ENCODE measurements at regions not wholly inside any gene's neighbourhood (a gene's known extent, or its start where the extent isn't known, plus 50 kb on each side); places are given as distances from the start of the nearest gene placed in this dataset.

- TF ChIP-seq ATAD3A (CRISPR knock-in tag; IDR thresholded peaks at IDR 0.05) (no peak), ZNF501 (CRISPR knock-in tag; IDR thresholded peaks at IDR 0.05) (no peak), PAX8 (CRISPR knock-in tag; IDR thresholded peaks at IDR 0.05; ENCODE audit: borderline replicate concordance) (no peak), ZNF761 (CRISPR knock-in tag; conservative IDR thresholded peaks at IDR 0.05) (no peak), ZNF33A (CRISPR knock-in tag; IDR thresholded peaks at IDR 0.05; ENCODE audit: borderline replicate concordance) (no peak), SMAD1 (CRISPR knock-in tag; IDR thresholded peaks at IDR 0.05; ENCODE audit: borderline replicate concordance, low read depth) (no peak), GLMP (CRISPR knock-in tag; IDR thresholded peaks at IDR 0.05; ENCODE audit: borderline replicate concordance) (no peak), FOXK2 (IDR thresholded peaks at IDR 0.05) (no peak), TCF7L2 (IDR thresholded peaks at IDR 0.05; ENCODE audit: low read depth, low read length) (no peak)
- H3K27me3 ChIP-seq (ENCODE audit: control insufficient read depth in 1 of 2, insufficient read depth in 2 of 2, low read length in 2 of 2), result no peaks in the 10 kb centered on the region
- no peaks in the 10 kb centered on the region for H3K4me1 ChIP-seq (ENCODE audit: insufficient read depth, low read length)
- in situ Hi-C loops (cut with HindIII; ENCODE audit: extremely low pct_ligation_motif_present, low pct_unique_long_range_greater_than_20kb), result no loop called here
- intact Hi-C loops (cut with micrococcal nuclease; ENCODE audit: unreplicated experiment), result no loop called here
- H3K27ac ChIP-seq (ENCODE audit: extremely low read length, insufficient read depth, low read length), result no peak overlapping the region
- ChIA-PET CTCF (ENCODE audit: low intra/inter-chr PET ratio, low total read pairs) (no interaction called here), POLR2A (no interaction called here)
- no peaks in the 10 kb centered on the region for H3K9me3 ChIP-seq (ENCODE audit: low read length)
- no peak for ATAC-seq
- H3K36me3 ChIP-seq (replicated peaks in 1 of 2; ENCODE audit: control insufficient read depth in 1 of 2, insufficient read depth in 2 of 2, low read length in 2 of 2), result no peaks in the 10 kb centered on the region
- FAIRE-seq, result no peak
- no peak overlapping the region for H2AFZ ChIP-seq (ENCODE audit: low read length)
- no peaks in the 10 kb centered on the region for H4K20me1 ChIP-seq (ENCODE audit: insufficient read depth, low read length)
- no TSS peak for BruUV-seq (replicated peaks)
- H3K4me2 ChIP-seq (ENCODE audit: low read depth, low read length), result no peak overlapping the region
- H3K79me2 ChIP-seq (ENCODE audit: insufficient read depth, low read length), result no peaks in the 10 kb centered on the region
- no peak overlapping the region for H3K4me3 ChIP-seq (replicated peaks in 1 of 3; ENCODE audit: insufficient read depth in 1 of 3, low read depth in 2 of 3, low read length in 3 of 3)
- DNase-seq (ENCODE audit: low spot score), result no peak
- no peak overlapping the region for H3K9ac ChIP-seq (ENCODE audit: insufficient read depth, low read depth, low read length)
Observed at GRCh38 chr13:70191034-70191433, 82.8 kb upstream of the KLHL1 start.

GRCh38 chr13:70189981-70190380 lies 81.7 kb upstream of the KLHL1 start:
- Histone ChIP-seq H3K9me3 (ENCODE audit: low read length) (no peaks in the 10 kb centered on the region), H3K36me3 (replicated peaks in 1 of 2; ENCODE audit: control insufficient read depth in 1 of 2, insufficient read depth in 2 of 2, low read length in 2 of 2) (no peaks in the 10 kb centered on the region), H3K4me2 (ENCODE audit: low read depth, low read length) (no peak overlapping the region), H2AFZ (ENCODE audit: low read length) (no peak overlapping the region), H3K79me2 (ENCODE audit: insufficient read depth, low read length) (no peaks in the 10 kb centered on the region), H3K4me3 (replicated peaks in 1 of 3; ENCODE audit: insufficient read depth in 1 of 3, low read depth in 2 of 3, low read length in 3 of 3) (no peak overlapping the region), H3K9ac (ENCODE audit: insufficient read depth, low read depth, low read length) (no peak overlapping the region), H3K27me3 (ENCODE audit: control insufficient read depth in 1 of 2, insufficient read depth in 2 of 2, low read length in 2 of 2) (no peaks in the 10 kb centered on the region), H4K20me1 (ENCODE audit: insufficient read depth, low read length) (no peaks in the 10 kb centered on the region), H3K27ac (ENCODE audit: extremely low read length, insufficient read depth, low read length) (no peak overlapping the region), H3K4me1 (ENCODE audit: insufficient read depth, low read length) (no peaks in the 10 kb centered on the region)
- ATAC-seq (no peak), DNase-seq (ENCODE audit: low spot score) (no peak), FAIRE-seq (no peak)
- BruUV-seq (replicated peaks), result no TSS peak
- in situ Hi-C loops (cut with HindIII; ENCODE audit: extremely low pct_ligation_motif_present, low pct_unique_long_range_greater_than_20kb) (no loop called here), intact Hi-C loops (cut with micrococcal nuclease; ENCODE audit: unreplicated experiment) (no loop called here)
- CTCF ChIA-PET (ENCODE audit: low intra/inter-chr PET ratio, low total read pairs), result no interaction called here
- no peak for TF ChIP-seq ZNF646 (CRISPR knock-in tag; IDR thresholded peaks at IDR 0.05)
- TF ChIP-seq KLF6 (CRISPR knock-in tag; IDR thresholded peaks at IDR 0.05), result no peak
- no peak for TF ChIP-seq ZNF331 (CRISPR knock-in tag; IDR thresholded peaks at IDR 0.05)
- TF ChIP-seq ZEB1 (IDR thresholded peaks at IDR 0.05; ENCODE audit: insufficient replicate concordance, low read depth), result no peak
- no peak for TF ChIP-seq PHF5A (CRISPR knock-in tag; IDR thresholded peaks at IDR 0.05; ENCODE audit: low read depth, unreplicated experiment)
- TF ChIP-seq GABPB1 (CRISPR knock-in tag; IDR thresholded peaks at IDR 0.05), result no peak
- WGBS (ENCODE audit: low lambda C conversion rate), result 19% methylated on average over 2 of the region's 2 CpGs
- POLR2A ChIA-PET, result no interaction called here
